GM20431 (cell line): ENCODE measurements at regions not wholly inside any gene's neighbourhood (a gene's known extent, or its start where the extent isn't known, plus 50 kb on each side); places are given as distances from the start of the nearest gene placed in this dataset.

Source experiments
- in situ Hi-C: fragments of 300-500 bp; cut with MseI, MboI; formaldehyde crosslinking; loops from one replicate; pipeline ENCODE4 v1.15.0; 2020; ENCODE audit warnings: low sequenced_read_pairs; ENCODE audit not compliant: unreplicated experiment

DNA sequence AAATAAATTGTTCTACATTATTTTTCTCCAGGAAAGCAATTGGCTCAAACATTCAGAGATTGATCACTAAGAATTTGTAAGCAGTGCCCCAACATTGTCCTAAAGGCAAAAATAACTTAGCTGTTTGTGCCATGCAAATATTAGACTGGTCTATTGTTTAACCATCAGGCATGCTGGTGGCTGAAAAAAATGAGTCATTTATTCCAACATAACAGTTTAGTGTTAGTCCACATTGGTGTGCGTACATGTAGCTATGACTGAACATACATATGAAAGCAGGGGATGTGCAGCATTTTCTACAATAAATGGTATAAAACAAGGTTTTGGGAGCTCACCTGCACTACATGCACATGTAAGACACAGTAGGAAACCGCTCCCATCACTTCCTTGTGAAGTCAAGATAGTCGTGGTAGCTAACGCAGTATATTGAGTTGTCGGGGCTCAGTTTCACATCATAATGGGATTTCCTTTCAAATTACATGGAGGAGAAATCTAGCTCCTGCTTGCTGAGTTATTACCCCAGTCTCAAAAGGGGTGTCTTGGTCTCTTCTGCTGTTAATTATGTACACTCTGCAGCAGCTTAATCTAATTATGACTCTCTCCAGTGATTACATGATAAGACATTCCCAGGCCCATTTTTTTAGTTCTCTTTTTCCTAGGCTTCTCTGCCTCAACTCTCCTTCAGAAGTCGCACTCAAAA, 199.4 kb downstream of the LYPLAL1 start:
- in situ Hi-C loops = no loop called here

DNA sequence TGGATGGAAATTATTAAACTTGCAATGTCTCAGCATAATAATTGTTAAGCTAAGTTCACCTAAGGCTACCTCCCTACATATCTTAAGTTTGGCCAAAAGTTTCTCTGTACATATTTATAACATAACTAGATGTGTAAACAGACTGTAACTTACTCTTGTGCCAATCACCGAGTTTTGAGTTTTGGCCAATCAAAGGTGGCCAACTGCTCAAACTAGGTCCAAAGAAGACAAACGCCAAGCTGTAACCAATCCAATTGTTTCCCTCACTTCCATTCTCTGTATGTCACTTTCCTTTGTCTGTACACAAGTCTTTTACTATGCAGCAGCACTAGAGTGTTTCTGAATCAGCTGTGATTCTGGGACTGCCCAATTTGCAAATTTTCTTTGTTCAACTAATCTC, 197.8 kb downstream of the LYPLAL1 start:
- in situ Hi-C loops = no loop called here

DNA sequence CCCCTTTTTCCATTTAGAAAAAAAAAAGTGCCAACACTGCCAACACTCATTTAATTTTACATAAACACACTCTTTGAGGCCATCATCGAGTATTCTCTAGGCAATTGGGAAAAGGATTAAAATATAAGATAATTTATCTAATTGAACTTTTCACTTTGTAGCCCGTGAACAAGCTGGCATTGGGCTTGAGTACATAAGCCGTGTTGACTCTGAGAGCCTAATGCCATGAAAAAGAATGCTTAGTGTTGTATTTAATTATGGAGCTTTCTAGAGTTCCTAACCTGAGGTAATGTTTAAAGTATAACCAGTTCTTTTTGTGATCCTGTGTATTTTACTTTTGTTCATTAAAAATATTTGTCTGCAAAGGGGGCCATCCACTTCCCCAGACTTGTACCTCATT, 193.8 kb downstream of the LYPLAL1 start:
- in situ Hi-C loops = no loop called here

DNA sequence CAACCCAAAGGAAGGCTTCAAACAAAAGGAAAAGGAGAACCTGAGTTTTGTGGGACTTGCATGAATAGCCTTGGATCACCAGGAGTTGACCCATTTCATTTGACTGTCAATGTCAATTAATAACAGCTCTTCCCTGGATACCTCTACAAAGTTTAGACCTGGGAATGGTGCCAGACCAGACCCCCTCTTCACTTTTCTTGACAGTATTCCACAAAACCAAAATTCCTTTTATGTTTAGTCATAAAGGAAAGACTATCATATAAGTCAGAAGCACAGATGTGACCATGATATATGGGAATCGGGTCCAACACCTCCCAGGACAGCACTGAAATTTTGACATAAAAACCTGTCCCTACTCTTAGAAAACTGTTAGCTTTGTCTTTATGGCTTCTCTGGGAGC, 191.8 kb downstream of the LYPLAL1 start:
- in situ Hi-C loops = no loop called here

DNA sequence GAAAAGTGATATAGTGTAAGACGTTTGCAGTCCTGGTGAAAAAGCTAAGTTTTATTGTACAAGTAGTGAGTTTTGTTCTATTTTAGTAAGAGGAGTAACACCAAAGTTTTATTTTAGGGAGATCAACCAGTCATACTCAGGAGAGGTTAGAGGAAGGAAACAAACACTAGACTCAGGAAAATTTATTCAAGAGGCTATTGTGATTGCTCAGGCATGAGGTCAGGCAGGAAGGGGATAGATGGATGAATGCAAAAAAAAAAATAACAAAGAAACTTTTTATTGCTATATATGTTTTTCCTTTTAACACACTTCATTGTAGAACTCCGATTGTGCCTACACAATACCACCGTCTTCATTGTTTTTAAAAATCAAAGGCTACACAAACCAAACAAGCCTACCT, 189.0 kb downstream of the LYPLAL1 start:
- in situ Hi-C loops = no loop called here

DNA sequence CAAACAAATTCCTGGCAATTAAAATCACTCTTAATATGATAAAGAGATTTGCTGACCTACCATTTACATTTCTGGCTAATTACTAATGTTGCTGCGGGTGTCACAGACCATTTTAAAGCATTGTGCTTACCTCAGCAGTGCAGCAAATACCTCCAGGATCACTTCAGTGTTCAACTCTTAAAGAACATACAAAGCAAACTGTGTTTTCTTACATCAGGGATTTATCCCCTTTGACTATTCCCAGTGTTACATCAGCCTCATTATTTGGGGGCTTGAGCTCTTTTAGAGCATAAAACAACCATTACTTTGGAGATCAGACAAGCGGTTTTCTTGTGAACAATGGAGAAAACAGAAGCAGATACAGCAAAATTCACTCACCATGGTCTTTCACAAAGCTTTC, 185.4 kb downstream of the LYPLAL1 start:
- in situ Hi-C loops = no loop called here

DNA sequence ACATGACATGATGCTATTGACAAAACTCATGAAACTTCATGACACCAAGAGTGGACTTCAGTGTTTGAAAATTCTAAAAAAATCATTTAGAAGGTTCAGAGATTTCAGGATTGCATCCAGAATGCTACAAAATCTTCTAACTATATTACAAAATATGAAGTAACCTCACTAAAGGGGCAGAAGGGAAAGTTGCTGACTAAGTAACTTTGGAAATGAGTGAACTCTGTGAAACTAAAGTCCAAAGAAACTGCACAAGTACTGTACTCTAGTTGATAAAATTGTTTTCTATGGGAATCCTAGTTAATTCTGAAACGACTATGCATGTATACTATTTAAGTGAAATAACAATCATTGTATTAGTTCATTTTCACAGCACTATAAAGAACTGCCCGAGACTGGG, 184.4 kb downstream of the LYPLAL1 start:
- in situ Hi-C loops = no loop called here

DNA sequence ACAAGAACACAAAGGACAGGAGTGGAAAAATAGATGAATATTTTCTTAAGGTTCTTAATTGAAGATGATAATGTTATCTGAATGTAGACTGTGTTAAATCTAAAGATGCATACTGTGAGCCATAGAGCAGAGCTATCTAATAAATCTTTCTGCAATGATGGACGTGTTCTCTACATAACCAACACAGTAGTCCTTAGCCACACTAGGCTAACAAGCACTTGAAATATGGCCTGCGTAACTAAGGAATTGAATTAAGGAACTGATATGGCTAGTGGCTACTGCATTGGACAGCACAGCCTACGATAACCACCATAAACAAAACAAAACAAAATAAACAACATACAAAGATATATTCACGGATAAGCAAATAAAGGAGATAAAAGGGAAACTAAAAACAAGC, 181.3 kb downstream of the LYPLAL1 start:
- in situ Hi-C loops = no loop called here

DNA sequence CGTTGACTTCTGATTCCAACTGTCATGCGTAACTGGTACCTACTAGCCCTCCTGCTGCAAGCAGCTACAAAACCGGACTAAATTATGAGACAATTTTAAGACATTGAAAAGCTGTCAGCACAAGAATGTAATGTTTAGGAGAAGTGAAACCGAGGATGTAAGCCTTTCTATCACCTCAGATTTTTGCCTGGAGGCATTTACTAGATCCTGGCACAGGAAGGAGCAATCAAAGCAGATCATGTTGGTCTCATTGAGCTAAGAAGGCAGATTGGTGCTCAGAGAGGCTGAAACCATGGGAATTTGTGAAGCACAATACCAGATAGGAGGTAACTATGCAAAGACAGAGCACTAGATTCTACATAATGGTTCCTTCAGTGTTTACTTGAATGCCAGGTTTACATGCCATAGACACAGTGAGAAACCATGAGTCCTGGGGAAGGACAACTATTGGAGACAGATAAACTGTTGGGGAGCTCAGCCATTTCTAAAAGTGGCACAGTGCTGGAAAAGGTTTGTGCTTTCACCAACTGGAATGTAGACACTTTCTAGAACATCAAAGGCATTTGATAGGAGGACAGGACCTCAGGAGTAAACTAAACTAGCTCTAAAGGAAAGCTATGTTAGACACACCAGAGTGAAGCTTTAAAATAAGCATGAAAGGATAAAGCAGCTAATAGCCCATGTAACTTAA, 179.4 kb downstream of the LYPLAL1 start:
- in situ Hi-C loops = no loop called here

DNA sequence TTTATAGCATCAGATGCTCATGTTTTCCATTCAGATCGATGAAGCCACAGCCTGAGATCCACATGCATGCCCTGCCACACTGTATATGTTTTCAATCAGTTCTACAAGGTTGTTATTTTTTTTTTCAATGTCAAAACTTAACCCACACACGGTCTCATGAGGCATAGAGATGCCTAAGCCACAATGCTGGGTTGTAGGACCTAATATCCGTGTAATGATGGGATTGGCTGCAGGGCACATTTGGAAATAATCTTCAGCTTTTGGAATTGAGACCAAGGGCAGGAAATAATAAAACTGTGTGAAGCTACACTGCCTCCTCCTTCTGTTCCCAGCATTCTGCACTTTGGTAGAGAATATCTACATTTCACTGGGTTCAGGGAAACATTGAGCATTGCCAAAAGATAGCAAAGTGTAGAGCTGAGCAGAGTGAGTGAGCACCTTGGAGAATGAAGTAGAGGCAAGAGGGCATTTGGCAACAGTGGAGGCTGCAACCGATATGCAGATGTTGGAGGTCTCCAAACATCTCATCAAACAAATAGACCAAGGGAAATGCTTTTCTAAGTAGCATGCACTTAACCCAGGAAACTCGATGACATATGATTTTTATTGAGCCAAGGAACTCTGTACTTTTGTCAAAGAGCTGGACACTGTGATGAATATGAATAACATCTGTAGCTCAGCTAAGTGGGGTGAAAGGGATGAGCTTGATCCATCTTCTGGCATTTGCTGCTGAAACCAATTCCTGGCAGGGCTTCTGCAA, 176.7 kb downstream of the LYPLAL1 start:
- in situ Hi-C loops = no loop called here

DNA sequence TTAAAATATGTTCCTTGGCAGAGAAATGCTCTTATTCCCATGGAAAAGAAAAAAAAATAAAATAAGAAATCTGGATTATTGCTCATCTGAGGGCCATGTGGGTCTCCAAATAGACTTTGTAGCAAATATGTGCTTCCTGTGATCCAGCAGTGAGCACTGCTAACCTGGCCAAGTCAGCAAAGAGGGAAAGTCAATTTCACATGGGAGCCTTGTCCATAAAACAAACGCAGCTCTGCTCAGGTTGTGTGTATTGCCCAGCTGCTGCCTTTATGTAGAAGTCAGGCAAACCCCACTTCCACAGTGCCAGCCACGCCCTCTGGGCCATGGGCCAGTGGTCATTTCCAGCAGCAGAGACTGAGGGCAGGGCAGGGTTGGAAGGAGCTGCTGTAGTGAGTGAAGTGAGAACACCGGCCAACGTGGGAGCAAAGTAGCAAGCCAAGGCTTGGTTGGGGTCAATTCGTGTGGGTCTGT, 174.3 kb downstream of the LYPLAL1 start:
- in situ Hi-C loops = no loop called here

DNA sequence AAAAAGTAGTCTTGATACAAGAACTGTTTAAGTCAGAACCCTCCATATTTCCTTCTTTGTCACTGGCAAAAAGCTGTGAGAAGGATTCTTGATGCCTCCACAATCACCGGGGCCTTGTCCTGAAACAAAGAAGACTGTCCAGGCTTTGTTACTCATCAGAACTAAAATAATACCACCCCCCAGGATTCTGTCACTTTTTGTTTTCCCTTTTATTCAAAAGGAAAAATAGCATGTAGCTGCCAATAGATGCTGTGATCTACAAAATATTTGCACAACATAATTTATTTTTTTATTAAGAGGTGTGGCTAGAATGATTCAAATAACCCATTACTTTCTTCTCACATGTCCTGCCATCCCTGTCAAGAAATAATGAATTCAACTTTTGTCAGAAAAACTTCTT, 173.7 kb downstream of the LYPLAL1 start:
- in situ Hi-C loops = no loop called here

DNA sequence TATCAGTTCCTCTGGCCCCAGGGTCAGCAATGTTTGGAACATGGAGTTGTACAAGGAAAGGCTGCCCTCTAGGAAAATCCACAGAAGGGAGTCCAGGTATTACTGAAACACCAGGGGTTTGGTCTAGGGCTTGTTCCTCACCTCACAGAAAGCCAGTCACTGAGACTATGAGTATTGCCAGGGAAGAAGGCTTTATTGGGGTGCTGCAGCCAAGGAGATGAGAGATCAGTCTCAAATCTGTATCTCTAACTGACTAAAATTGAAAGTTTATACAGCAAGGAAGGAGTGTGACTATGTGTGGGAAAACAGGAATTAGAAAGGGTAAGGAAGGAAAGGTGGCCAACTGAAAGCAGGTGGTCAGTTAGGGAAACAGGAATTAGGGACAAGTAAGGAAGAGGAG, 172.3 kb downstream of the LYPLAL1 start:
- in situ Hi-C loops = no loop called here

DNA sequence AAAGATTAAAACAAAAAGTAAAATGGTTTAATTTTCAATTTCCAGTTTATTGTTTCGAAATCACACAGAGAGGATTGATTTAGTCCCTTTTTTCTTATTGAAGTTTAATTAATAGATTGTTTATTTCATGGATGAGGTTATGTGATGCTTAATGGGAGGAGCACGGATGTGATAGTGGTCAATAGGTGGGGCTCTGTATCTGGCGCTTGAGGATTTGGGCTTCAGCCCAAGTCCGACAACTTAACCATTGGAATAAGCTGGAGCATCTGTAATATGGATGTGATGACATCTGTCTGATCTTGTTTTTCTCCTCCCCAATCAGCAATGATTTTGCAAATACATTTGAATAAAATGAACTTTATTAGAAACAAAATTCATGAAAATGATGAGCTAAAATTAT, 169.2 kb downstream of the LYPLAL1 start:
- in situ Hi-C loops = no loop called here

DNA sequence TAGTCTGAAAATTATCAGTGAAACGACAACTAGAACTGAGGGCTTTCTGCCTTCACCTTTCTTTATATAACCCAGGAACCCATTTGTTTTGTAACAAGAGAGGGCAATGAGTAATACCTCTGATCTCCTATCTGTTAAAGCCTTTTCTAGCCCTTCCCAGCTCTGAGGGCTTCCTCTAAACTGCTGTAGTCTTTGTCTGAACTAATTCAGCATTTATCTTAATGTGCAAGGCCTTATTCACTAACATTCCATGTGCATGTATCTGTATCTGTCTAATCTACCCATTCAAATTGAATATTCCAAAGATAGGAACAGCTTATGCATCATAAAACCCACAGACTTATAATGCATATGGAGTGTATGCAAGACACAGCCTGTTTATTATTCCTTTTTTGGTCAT, 167.1 kb downstream of the LYPLAL1 start:
- in situ Hi-C loops = no loop called here

DNA sequence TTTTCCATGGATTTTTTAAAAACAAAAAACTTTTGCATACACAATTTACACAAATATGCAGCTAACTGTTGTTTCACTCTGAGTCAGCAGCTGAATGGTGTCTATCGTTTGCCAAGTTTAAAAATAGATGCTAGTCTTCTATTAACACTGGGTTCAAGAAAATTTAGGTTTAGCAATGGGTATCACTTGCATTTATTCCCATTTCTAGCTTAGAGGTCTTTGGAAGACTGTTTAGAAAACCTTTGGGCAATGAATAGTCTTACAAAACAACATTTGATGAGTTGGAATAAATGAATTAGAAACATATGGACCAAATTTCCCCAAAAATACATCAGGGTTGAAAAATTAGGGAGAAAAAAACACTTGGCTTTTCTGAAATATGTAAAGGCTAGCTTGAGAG, 165.8 kb downstream of the LYPLAL1 start:
- in situ Hi-C loops = no loop called here

DNA sequence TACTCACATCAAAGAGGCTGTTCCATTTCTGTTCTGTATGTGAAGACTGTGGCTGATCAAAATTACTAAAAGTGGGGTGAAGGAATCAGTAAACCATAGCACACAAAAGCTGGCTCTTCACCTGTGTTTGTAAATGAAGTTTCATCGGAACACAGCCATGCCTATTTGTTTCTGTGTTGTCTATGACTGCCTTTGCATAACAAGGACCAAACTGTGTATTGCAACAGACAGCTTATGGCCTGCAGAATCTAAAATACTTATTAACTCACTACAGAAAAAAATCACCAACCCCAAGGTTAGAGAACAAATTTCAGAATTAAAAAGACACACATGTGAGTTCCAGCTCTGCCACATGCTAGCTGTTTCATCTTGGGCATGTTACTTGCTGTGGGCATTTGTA, 163.9 kb downstream of the LYPLAL1 start:
- in situ Hi-C loops = no loop called here

DNA sequence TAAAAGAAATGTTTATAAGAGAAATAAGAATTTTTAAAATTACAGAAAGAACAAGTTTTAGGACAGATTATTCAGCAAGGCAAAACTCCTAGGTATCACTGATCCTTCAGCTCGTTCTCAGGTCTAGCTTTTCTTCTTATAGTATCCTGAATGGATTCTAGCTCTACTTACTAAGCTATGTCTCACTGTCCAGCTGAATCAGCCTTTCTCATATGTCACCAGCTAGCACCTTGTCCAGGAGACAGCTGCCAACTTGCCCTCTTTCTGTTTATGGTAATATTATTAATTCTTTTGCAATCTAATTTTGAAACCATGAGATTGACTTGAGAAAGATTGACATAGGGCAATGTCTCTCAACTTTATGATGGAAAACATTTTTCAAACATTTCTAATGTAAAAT, 159.9 kb downstream of the LYPLAL1 start:
- in situ Hi-C loops = no loop called here

DNA sequence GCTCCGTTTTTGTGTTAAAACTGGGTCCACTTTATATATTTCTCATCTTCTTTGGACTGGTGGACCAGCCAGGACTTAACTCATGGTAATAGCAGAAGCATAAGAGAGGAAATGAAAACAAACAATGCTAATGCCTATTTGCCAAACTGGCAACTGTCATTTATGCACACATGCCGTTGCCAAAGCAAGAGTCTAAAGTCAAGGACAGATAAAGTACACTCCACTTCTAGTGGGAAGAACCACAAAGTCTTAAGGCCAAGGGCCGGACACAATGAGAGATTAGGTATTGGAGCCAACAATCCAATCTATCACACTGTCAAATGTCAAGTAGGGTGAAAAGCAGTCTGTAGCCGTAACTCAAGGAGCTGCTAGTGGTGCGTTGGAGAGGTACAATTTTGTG, 157.7 kb downstream of the LYPLAL1 start:
- in situ Hi-C loops = no loop called here

DNA sequence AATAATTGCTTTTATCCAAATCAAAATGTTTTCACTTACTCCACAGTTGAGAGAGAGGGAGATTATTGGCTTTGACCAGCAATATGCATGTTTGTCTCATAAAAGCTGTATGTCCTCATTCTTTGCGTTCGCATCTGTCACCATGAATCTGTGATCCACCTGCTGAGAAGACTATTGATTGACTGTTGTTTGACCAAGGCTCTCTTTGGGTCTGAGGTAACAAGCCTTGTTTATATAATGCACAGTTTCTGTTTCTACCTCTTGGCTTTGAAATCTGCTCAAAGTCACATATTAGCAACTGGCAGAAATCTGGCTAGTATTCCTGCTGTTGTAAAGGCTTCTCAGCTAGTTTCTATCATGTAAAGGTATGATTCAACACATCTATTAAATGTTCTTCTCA, 157.0 kb downstream of the LYPLAL1 start:
- in situ Hi-C loops = no loop called here

DNA sequence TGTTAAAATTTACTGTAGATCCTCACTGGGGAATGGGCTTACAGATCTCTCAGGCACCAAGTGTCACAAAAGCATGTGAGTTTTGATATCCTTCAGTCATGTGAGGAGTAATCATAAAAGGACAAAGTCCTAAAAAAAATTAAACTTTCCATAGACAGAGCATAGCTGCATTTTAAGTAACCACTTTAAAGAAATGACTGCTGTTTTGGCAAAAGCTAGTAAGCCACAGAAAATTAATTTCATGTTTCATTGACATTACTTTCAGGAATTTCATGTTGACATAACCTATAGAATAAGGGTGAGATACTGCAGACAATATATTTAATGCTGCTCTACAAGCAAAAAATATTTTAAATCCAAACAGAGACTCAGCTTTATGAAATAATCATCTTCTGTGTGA, 156.3 kb downstream of the LYPLAL1 start:
- in situ Hi-C loops = no loop called here
